ENCODE measurements at regions not wholly inside any gene's neighbourhood (a gene's known extent, or its start where the extent isn't known, plus 50 kb on each side); places are given as distances from the start of the nearest gene placed in this dataset.
A peak's percentile ranks its signal among the peaks of the same experiment; 100 is the strongest.

DNA sequence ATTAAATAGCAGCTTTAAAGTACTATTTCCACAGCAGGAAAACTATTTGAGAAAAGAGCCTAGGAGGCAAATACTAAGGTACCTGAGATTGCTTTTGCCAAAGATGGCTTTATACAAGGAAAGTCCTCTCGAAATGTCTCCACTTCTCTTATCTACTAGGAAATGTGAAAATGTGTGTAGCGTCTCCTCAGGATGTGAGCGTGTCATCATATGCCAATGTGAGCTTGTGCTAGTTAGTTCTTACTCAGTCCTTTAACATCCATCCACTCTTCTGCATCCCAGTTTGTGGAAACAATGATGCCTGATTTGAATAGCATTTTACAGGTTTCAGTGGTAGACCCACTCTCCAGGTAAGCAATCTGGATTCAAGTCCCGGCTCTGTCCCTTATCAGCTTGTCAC lies 421.0 kb downstream of the DYNC2H1 start:
- DNase-seq (ENCODE audit: low spot score) = no peak

DNA sequence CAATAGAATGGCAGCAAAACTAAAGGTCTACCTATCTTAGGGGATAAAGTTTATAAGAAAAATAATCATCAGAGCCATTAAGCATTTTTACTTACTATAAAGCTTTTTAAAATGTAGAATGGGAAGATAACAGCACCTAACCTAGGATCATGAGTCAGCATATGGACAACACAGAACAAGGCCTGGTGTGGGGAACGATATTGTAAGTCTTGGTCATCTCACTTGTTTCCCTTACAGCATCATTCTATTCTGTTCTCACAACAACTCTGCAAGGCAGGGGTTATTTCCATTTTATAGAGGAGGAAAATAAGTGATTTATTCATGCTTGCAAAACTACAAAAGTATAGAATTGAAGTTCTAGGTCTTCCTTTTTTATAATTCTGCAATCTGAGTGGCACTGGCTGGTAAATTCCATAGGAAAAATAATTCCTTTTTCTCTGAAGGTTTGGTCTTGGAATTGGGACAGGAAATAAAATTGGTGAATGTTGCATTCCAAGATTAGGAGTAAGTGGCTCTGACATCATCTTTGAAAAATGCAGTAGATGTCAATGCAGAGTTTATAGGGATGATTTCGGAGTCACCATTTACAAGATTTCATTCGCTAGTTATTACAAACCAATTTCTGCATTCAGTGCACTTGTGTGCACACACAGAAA lies 423.0 kb downstream of the DYNC2H1 start:
- peak; percentile 41 for DNase-seq (ENCODE audit: low spot score)

DNA sequence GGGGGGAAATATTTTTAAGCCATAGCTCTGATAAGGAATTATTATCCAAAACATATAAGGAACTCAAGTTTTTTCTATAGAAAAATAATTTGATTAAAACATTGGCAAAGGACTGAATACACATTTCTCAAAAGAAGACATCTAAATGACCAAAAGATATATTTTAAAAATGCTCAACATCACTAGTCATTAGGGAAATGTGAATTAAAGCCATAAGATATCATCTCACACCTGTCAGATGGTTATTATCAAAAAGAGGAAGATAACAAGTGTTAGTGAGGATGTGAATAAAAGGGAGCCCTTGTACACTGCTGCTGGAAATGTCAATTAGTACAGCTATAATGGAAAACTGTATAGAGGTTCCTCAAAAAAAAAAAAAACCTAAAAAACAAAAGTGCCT lies 425.0 kb downstream of the DYNC2H1 start:
- no peak for DNase-seq (ENCODE audit: low spot score)

DNA sequence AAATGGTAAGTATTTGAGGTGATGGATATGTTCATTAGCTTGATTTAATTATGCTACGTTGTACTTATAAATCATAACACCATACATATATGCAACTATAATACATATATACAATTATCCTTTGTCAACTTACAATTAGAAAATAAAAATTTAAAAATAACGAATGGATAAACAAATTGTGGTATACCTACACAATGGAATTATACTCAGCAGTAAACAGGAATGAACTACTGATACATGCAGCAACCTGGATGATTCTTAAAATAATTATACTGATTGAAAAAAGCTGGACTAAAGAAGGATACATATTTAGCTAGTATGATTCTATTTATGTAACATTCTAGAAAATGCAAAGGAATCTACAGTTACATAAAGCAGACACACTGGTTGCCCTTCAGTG lies 425.7 kb downstream of the DYNC2H1 start:
- no peak for DNase-seq (ENCODE audit: low spot score)

DNA sequence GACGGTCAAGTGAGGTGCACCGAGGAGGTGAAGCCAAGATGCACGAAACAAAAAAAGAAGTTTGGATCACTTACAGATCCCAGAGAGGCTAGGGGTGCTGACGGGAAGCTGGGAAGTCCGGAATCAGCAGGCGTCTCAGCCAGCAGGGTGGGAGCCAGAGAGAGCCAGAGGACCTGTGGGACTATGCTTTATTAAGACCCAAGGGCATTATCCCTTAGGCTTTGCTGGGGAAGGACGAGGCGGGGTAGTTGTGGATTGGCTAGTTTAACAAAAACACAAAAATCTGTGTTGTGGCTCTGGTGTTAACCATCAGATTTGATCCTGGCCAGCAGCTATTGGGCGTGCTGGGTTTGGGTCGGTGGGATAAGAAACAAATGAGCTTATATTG lies 427.1 kb downstream of the DYNC2H1 start:
- DNase-seq (ENCODE audit: low spot score) = no peak

DNA sequence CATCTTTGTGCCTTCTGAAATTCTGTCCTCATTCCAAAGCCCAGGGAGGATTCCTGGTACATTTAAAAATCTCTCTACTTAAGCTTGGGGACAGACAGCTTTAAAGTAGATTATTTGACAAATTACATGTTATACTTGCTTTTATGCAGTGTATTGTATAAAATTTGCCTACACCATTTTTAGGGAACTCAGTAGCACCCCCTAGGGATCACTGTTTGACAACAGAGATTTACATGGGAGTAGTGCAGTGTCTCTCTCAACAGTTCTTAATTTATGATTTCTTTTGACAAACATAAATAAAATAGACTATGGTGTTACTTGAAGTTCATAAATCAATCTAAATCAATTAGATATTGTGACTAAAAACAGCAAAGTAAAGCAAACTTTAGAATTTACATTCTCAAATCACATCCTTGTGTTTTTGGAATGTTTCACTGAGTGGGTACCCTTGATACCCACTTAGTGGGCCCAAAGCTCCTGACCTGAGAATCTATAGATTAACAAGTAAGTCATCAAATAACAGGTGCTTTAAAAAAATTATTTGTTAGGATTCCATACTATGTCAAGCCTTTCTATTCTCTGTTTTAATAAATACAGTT lies 428.8 kb downstream of the DYNC2H1 start:
- DNase-seq (ENCODE audit: low spot score) = no peak

DNA sequence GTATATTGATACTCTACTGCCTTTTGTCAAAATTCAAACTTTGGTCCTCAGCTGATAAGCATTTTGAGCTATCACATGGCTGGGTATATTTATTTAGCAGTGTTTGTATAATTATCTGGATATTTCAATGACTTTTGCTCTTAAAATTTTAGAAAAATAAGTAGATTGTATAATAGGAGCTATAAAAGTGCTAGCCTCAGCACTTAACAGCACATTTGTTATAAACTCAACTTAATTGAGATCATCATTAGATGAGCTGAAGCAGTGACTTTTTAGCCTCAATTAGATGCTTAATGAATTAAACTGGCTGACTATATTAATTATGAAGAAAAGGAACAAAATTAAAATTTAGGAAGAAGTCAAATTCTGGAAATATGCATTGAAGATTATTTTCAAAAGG lies 429.9 kb downstream of the DYNC2H1 start:
- DNase-seq (ENCODE audit: low spot score) = no peak

DNA sequence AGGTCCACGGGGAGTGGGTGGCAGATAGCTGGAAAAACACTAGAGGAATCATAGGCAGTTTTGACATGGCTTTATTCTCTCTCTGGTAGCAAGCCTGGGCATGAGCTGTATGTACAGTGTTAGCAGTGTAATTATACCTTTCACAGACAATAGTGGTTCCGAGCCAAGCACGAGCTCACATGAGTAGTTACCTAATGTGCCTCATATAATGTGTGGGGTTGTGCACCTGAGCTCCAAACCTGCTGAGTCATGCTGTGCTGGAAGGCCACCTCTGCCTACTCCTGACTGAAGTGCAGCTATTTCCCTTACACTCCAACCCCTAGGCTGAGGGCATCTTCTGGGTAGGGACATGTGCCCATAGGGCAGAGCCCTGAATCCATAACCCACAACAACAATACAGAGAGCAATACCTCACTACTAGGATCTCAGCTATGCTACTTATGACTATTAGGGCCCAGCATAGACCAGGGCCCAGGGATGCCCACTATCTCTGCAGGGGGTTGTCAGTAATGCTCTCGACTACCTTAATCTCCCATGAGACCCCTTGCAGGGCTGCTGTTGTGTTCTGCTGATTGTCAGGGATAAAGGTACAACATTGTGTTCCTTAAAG lies 432.1 kb downstream of the DYNC2H1 start:
- no peak for DNase-seq (ENCODE audit: low spot score)

DNA sequence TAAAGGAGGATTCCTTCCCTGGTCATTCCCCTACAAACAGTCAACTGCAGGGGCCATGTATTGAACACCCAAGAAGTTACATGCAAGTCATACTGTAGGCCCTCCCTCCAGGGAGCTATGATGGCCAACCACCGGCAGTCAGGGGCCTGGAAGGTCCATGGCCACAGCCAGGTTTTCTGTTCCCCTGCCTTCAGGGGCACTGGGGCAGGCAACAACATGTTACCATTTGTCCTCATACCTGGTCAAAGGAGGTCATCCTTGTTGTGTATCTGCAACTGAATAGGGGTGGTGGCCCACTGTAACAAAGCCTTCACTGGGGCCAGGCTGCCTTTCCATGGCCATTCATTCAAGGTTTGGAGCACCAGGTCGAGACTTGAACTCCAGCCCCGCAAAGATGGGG lies 433.6 kb downstream of the DYNC2H1 start:
- DNase-seq (ENCODE audit: low spot score) = no peak

DNA sequence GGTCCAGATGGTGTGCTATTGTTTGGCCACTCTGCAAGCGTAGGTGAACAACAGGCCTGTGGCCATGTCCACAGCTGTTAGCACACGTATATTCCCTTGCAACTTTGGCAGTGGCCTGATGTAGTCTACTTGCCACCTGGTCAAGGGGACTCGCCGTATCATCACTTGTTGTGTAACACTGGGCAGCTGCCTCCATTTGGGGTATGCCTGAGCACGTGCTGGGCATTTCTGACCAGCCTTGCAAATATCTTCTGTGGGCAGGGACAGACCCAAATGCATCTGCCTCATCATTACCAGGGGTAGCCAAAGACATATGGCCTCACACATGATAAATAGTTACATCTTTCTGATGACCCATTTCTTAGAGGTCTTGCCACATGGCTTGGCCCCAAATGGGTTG lies 434.2 kb downstream of the DYNC2H1 start:
- no peak for DNase-seq (ENCODE audit: low spot score)

DNA sequence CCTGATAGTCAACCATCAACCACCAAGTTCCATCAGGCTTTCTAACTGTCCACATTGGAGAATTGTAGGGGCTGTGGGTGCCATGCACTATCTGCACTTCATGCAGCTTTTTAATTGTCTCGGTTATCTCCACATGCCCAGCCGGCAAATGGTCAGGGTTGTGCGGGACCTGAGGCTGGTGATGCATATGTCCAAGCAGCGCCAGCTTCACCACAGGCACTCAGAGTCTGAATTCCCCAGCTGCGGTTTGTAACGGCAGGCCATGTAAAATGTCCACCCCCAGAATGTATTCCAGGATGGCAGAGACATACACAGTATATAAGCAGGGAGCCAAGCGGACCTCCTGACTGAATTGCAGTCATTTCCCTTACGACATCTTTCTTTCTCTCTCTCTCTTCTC lies 435.6 kb downstream of the DYNC2H1 start:
- DNase-seq (ENCODE audit: low spot score) = no peak

DNA sequence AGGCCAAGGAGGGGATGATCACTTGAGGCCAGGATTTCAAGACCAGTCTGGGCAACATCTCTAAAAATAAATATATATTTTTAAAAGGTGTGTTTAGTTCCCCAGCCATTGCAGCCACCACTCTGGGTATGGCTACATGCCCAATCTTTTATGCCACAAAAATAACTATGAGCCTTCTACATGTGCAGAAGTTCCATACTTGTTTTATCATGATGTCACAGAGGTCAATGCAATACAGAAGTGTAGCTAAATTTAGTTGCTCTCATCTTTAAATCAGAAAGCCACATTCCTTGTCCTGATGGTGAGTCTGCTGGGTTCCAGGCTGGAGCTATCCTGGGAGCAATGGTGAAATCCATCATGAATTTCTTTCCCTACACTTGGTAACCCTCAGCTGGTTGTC lies 436.3 kb downstream of the DYNC2H1 start:
- DNase-seq (ENCODE audit: low spot score) = no peak

DNA sequence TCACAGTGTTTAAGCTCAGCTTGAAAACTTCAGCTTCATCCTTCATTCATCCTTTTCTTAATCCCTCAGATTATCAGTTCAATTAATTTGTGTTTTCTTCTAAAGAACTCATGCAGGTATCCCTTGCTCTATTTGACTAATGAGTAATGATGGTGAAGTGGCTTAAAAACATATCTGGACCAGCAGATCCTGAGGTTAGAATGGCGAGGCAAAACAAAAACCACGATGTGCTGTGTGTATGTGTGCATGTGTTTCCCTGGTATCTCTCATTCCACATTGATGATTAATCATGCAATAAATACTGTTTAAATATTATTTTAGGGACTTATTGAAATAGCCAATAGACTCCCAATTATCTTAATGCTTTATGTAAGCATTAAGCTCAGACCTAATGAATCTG lies 437.0 kb downstream of the DYNC2H1 start:
- no peak for DNase-seq (ENCODE audit: low spot score)

DNA sequence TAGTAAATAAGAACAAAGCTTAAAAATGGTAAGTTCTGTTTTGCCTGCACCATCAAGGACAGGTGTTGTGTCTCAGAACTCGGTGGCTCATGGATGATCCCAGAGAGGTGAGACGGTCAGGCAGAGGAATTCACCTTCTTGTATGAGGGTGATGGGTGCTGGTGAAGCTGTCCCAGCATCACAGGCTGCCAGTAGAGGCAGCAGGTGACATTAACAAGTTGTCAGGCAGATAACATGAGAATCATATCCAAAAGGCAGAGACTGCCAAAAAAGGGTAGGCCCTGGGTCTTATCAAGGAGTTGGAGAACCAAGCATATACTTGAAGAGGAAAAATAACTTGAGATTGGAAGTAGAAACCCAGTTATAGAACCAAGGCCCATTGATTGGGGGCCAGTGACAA lies 437.8 kb downstream of the DYNC2H1 start:
- DNase-seq (ENCODE audit: low spot score) = no peak

DNA sequence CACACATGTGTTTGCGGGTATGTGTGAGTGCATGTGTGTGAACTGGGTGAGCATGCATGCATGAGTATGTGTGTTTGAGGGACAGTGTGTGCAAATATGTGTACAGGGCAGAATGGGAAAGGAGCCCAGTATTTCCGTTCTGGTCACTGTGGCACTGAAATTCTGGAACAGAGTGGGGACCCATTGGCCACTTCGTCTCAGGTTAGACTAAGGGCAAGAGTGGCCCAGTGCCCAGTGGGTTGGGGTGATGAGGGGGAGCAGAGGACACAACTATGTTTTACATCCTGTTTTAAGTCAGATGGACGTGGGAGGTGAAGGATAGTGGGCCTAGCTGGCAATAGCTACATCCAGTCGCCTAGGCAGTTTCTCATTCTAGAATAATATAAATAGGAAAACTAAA lies 438.5 kb downstream of the DYNC2H1 start:
- DNase-seq (ENCODE audit: low spot score) = no peak

DNA sequence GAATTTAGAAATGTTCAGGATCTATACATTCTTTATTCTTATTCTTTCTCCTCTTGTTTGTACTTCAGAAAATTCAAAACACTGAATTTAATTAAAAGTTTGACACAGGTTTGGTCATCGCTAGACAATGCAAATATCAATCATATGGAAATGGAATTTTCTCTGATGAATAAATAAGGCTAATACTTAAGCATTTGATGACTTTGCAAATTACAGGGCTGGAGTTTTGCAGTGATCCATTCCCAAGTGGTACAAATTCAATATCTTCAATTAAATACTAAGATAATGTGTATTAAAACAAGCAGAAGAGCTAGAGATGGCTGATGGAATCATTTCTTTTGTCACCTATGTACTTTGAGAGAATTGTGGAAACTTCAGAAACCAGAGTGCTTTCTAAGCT lies 439.6 kb downstream of the DYNC2H1 start:
- no peak for DNase-seq (ENCODE audit: low spot score)

DNA sequence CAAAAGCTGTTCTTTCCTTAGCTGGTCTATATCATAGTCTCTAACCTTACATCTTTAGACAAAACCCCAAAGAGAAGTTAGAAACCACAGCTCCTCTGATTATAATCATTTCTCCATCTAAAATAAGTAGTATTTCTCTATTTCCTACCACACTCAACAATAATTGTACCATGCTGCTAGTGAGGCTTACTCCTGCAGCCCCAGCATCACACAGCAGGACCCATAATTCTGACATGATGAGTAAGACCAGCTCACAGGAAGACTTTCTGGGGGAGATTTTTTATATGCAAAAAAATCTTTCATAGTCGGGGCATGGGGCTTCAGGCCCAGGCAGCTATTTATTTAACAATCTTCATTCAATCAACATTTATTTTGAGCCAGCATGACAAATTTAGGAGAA lies 441.6 kb downstream of the DYNC2H1 start:
- no peak for DNase-seq (ENCODE audit: low spot score)

DNA sequence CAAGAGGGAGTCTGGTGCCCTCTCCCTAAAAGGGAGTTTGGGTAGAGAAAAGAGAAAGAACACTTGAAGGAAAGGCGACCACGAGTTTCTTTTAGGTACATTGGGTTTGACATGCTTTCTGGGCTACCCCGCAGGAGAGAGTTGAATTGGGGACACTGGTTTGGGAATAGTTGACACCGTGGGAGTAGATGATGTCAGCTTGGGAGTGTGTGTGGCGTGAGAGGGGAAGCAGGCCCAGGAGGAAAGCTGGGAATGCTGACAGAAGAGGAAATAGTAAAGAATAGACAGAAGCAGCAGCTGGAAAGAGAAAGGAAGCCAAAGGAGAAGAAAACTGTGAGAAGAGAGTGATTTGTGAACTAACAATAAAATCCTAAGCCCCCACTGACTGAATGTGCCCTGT lies 442.9 kb downstream of the DYNC2H1 start:
- no peak for DNase-seq (ENCODE audit: low spot score)

DNA sequence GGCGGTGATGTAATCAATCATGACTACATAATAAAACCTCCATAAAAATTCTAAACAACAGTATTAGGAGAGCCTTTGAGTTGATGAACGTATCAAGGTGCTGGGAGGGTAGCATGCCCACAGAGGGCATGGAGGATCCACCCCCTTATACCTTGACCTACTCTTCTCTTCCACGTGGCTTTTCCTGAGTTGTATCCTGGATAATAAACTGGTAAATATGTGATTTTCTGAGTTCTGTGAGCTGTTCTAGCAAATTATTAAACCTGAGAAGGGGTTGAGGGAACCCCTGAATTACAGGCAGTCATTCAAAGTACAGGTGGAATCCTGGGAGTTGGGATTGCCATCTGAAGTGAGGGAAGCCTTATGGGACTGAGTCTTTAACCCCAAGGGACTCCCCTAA lies 446.9 kb downstream of the DYNC2H1 start:
- DNase-seq (ENCODE audit: low spot score) = no peak

DNA sequence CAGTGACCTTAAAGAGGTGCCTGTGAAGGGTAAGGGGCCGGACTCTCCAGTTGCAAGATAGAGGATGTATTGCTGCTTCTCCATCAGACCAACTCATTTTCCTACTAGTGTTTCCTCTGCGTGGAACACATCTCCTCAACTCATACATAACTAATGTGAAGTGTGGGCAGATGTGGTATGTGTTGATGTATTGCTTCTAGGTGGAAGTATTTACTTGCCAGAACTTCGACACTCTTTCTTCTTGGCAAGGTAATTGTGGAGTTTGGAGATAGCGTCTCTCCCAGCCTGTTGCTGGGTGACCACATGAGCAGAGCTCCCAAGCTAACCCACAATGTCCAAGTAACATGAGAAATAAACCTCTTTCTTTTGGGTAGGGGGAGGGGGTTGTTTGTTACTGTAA lies 456.9 kb downstream of the DYNC2H1 start:
- DNase-seq (ENCODE audit: low spot score) = no peak

DNA sequence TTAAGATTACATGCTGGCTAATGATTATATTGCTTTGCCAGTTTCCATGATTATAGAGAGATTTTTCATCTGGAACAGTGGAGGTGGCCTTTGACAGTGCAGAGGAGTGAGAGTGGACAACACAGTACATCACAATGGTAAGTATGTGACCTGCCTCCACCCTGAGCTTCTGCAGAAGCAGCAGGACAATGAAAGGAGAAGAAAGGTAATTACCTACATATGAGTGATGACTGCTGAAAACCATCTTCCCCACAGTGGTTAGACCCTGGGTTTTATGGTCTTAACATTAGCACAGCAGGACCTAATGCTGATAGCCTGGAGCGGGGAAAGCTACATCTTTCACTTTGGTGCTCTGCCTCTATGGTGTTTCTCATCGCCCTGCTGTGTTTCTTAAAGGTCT lies 454.7 kb upstream of the DDI1 start:
- DNase-seq (ENCODE audit: low spot score) = no peak

DNA sequence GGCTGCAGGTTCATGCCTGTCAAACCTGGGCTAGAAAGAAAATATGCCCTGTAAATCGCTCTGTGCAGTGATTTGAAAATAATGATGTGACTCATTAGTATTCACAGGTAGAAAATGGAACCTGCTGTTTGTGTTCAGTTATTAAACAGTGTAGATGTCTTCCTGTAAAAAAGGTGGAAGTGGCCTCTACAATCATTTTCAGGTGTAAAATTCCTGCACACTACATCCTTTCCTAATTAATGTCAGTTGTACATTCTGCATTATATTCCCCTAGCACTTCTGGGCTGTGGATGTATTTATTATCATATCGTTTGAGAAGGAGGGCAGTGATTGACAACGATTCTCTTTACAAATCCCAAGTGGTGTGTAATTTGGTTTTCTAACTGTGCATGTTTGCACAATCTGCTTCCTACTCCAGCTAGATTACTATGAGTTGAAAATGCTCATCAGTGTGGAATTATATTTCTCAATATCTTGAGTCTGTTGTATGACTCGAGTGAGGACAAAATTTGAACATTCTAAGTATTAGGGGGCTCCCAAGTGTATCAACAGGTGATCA lies 454.0 kb upstream of the DDI1 start:
- DNase-seq (ENCODE audit: low spot score) = no peak

DNA sequence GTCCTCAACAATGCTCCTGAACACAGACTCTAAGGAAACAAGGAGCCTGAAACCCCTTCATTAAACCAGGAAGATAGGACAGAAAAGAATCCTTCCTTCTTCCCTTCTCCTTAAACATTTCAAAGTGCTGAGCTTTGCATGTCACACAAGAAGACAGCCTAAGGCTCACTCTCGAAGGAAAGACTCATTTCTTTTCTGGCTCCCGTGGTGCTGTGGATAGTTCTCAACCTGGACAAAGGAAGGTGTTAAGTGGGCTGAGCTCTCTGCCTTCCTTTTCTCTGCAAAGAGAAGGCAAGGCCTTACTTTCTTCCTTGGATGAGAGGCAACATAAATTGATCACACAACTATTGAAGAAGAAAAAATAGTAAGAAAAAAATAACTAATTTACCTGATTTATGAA lies 452.4 kb upstream of the DDI1 start:
- DNase-seq (ENCODE audit: low spot score) = no peak

DNA sequence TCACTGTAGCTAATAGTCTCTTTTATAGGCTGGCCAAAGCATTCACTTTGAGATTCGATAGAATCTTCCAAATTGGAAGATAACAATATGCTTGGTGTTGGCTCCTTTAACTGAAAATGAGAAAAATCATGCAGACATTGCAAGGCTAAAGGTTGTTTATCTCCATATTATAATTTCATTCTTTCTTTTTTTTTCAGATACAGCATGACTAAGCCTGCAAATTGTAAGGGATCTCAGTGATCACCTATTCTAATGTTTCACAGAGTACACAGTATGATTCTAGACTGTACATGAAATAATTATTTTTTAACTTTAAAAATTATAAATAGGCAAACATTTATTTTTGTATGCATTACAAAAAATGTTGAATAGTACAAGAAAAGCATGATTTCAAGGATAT lies 451.7 kb upstream of the DDI1 start:
- no peak for DNase-seq (ENCODE audit: low spot score)
